MM.1S (cell line): ENCODE measurements at regions not wholly inside any gene's neighbourhood (a gene's known extent, or its start where the extent isn't known, plus 50 kb on each side); places are given as distances from the start of the nearest gene placed in this dataset.

Source experiments
- DNase-seq: peaks from one replicate; pipeline ENCODE4 v3.0.0-alpha.2; 2015
- H2AFZ ChIP-seq: fragments of 300-600 bp; sonication (generic); 2 replicates; pipeline ENCODE4 v1.6.0; 2016; ENCODE audit warnings: antibody characterized with exemption, low read length
- H3F3A ChIP-seq: fragments of 300-600 bp; sonication (generic); 2 replicates; pipeline ENCODE4 v1.6.1; 2016; ENCODE audit warnings: mild to moderate bottlenecking, antibody characterized with exemption, low read length, moderate library complexity, mixed read lengths; ENCODE audit not compliant: insufficient read depth
- H3K27ac ChIP-seq: fragments of 300-600 bp; sonication (generic); 2 replicates; pipeline ENCODE4 v1.5.1; 2016; ENCODE audit warnings: mild to moderate bottlenecking, low read length
- H3K27me3 ChIP-seq: fragments of 300-600 bp; sonication (generic); replicated peaks from 2 replicates; pipeline ENCODE4 v1.6.0; 2016; ENCODE audit warnings: low read length; ENCODE audit not compliant: insufficient read depth
- H3K36me3 ChIP-seq: fragments of 300-600 bp; sonication (generic); replicated peaks from 2 replicates; pipeline ENCODE4 v1.6.1; 2016; ENCODE audit warnings: mild to moderate bottlenecking, low read length, mixed read lengths; ENCODE audit not compliant: insufficient read depth
- H3K4me1 ChIP-seq: fragments of 300-600 bp; sonication (generic); 2 replicates; pipeline ENCODE4 v1.6.1; 2016; ENCODE audit warnings: low read length, mixed read lengths
- H3K4me2 ChIP-seq: fragments of 300-600 bp; sonication (generic); 2 replicates; pipeline ENCODE4 v1.6.0; 2016; ENCODE audit warnings: low read depth, low read length
- H3K4me3 ChIP-seq: fragments of 300-600 bp; sonication (generic); 2 replicates; pipeline ENCODE4 v1.5.1; 2016; ENCODE audit warnings: low read length, mixed read lengths
- H3K79me2 ChIP-seq: fragments of 300-600 bp; sonication (generic); 2 replicates; pipeline ENCODE4 v1.6.1; 2016; ENCODE audit warnings: mixed run types, low read length, mixed read lengths
- H3K9ac ChIP-seq: fragments of 300-600 bp; sonication (generic); 2 replicates; pipeline ENCODE4 v1.6.1; 2016; ENCODE audit warnings: low read length, mixed read lengths
- H3K9me2 ChIP-seq: fragments of 300-600 bp; sonication (generic); replicated peaks from 2 replicates; pipeline ENCODE4 v1.6.1; 2016; ENCODE audit warnings: mild to moderate bottlenecking, low read length, mixed read lengths; ENCODE audit not compliant: insufficient read depth
- H3K9me3 ChIP-seq: fragments of 300-600 bp; sonication (generic); replicated peaks from 2 replicates; pipeline ENCODE4 v1.6.1; 2016; ENCODE audit warnings: mild to moderate bottlenecking, low read length, mixed read lengths; ENCODE audit not compliant: insufficient read depth
- H4K20me1 ChIP-seq: fragments of 300-600 bp; sonication (generic); 2 replicates; pipeline ENCODE4 v1.6.1; 2016; ENCODE audit warnings: mild to moderate bottlenecking, low read length, moderate library complexity, mixed read lengths; ENCODE audit not compliant: insufficient read depth
- CTCF ChIP-seq: fragments of 300-600 bp; sonication (generic); IDR thresholded peaks from 2 replicates; pipeline ENCODE4 v1.5.1; 2016; ENCODE audit warnings: antibody characterized with exemption, low read length, mixed read lengths
- EZH2 ChIP-seq: fragments of 300-600 bp; sonication (generic); optimal IDR thresholded peaks from 2 replicates; pipeline ENCODE3; 2017; ENCODE audit warnings: low read depth, mild to moderate bottlenecking, antibody characterized with exemption, low read length, mixed read lengths
- EZH2phosphoT487 ChIP-seq: fragments of 300-600 bp; sonication (generic); IDR thresholded peaks from 2 replicates; pipeline ENCODE4 v1.6.1; 2018; ENCODE audit warnings: antibody characterized with exemption, low read length

DNA sequence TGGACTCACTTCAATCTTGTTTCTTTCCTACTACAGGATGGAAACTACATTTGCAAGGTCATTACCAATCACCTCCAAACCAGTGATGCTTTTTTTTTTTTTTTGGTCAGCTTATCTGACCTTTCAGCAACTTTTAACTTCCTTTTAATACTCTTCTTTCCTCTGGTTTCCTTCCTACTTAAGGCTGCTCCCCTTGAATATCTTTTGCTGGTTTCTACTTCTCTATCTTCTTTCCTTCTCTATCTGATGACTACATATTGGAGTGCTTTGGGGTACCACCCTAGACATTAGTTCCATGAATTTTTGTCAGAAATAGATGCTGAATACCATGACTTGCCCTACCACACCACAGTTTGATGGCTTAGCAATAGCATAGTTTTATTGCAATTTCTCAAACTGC, 197.7 kb upstream of the DDHD1 start:
- Histone ChIP-seq H3K4me3 (no peak overlapping the region), H3K4me2 (no peak overlapping the region), H3K79me2 (no peaks in the 10 kb centered on the region), H2AFZ (no peak overlapping the region), H3K9ac (no peak overlapping the region), H3F3A (no peaks in the 10 kb centered on the region), H3K27ac (no peak overlapping the region), H3K27me3 (no peaks in the 10 kb centered on the region), H3K36me3 (no peaks in the 10 kb centered on the region), H3K4me1 (no peaks in the 10 kb centered on the region), H3K9me2 (no peaks in the 10 kb centered on the region), H4K20me1 (no peaks in the 10 kb centered on the region), H3K9me3 (no peaks in the 10 kb centered on the region)
- no peak for DNase-seq
- TF ChIP-seq EZH2: no peak
- no peak for TF ChIP-seq EZH2phosphoT487
- no peak for TF ChIP-seq CTCF

GRCh38 chr14:53350429-53350828, 197.3 kb upstream of the DDHD1 start:
- Histone ChIP-seq H3F3A (no peaks in the 10 kb centered on the region), H4K20me1 (no peaks in the 10 kb centered on the region), H3K27ac (no peak overlapping the region), H3K27me3 (no peaks in the 10 kb centered on the region), H3K79me2 (no peaks in the 10 kb centered on the region), H3K9me2 (no peaks in the 10 kb centered on the region), H3K4me2 (no peak overlapping the region), H3K36me3 (no peaks in the 10 kb centered on the region), H3K4me1 (no peaks in the 10 kb centered on the region), H3K9ac (no peak overlapping the region), H3K4me3 (no peak overlapping the region), H2AFZ (no peak overlapping the region), H3K9me3 (no peaks in the 10 kb centered on the region)
- DNase-seq: no peak
- TF ChIP-seq EZH2 (no peak), CTCF (no peak), EZH2phosphoT487 (no peak)

GRCh38 chr14:53346988-53347387, 193.9 kb upstream of the DDHD1 start:
- Histone ChIP-seq H3K9me3 (no peaks in the 10 kb centered on the region), H3K27ac (no peak overlapping the region), H2AFZ (no peak overlapping the region), H3K4me2 (no peak overlapping the region), H3K79me2 (no peaks in the 10 kb centered on the region), H4K20me1 (no peaks in the 10 kb centered on the region), H3K9ac (no peak overlapping the region), H3K4me1 (no peaks in the 10 kb centered on the region), H3K4me3 (no peak overlapping the region), H3K9me2 (no peaks in the 10 kb centered on the region), H3F3A (no peaks in the 10 kb centered on the region), H3K27me3 (no peaks in the 10 kb centered on the region), H3K36me3 (no peaks in the 10 kb centered on the region)
- DNase-seq: peak; percentile 7
- TF ChIP-seq EZH2phosphoT487: no peak
- TF ChIP-seq EZH2: no peak
- TF ChIP-seq CTCF: no peak

GRCh38 chr14:53341324-53341723, 188.2 kb upstream of the DDHD1 start:
- Histone ChIP-seq H3K4me2 (no peak overlapping the region), H3K9ac (no peak overlapping the region), H3K9me3 (no peaks in the 10 kb centered on the region), H3K4me1 (no peaks in the 10 kb centered on the region), H4K20me1 (no peaks in the 10 kb centered on the region), H3K4me3 (no peak overlapping the region), H3K79me2 (no peaks in the 10 kb centered on the region), H2AFZ (no peak overlapping the region), H3K9me2 (no peaks in the 10 kb centered on the region), H3K36me3 (no peaks in the 10 kb centered on the region), H3K27ac (no peak overlapping the region), H3F3A (no peaks in the 10 kb centered on the region), H3K27me3 (no peaks in the 10 kb centered on the region)
- TF ChIP-seq EZH2phosphoT487: no peak
- no peak for TF ChIP-seq EZH2
- TF ChIP-seq CTCF: no peak
- no peak for DNase-seq
